A673 (cell line): ENCODE measurements at regions not wholly inside any gene's neighbourhood (a gene's known extent, or its start where the extent isn't known, plus 50 kb on each side); places are given as distances from the start of the nearest gene placed in this dataset.

Experiments used
- EZH2 ChIP-seq: fragments of 200-600 bp; sonication (generic); IDR thresholded peaks from 2 replicates; pipeline ENCODE4 v1.6.1; 2017; ENCODE audit warnings: borderline replicate concordance, low read depth, mild to moderate bottlenecking, mixed read lengths, antibody characterized with exemption, low read length; ENCODE audit not compliant: poor library complexity, severe bottlenecking
- TF ChIP-seq, protein P1 (sequence below): fragments of 300-800, 200-600 bp; sonication (generic); conservative IDR thresholded peaks from 2 replicates; pipeline ENCODE4 v1.5.1; 2017; ENCODE audit warnings: low read depth, mild to moderate bottlenecking, antibody characterized with exemption, low read length, moderate library complexity, mixed read lengths

DNA sequence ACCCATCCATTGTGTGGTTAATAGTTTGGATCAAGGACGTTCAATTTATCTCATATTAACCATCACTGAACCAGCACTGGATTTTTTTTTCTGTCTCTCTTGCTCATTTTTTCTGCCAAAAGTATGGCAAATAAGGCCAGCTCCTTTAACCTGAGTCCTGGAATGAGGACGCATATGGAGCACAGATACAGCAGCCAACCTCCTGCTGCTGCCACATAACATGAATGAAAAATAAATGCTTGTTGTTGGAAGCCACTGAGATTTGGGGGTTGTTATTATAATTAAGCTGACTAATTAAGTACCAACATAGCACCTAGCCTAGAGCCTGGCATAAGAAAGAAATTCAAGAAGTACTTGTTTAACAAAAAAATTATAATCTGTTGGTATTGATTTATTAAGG is 335.3 kb upstream of the DUSP10 start:
- TF ChIP-seq, protein P1, sequence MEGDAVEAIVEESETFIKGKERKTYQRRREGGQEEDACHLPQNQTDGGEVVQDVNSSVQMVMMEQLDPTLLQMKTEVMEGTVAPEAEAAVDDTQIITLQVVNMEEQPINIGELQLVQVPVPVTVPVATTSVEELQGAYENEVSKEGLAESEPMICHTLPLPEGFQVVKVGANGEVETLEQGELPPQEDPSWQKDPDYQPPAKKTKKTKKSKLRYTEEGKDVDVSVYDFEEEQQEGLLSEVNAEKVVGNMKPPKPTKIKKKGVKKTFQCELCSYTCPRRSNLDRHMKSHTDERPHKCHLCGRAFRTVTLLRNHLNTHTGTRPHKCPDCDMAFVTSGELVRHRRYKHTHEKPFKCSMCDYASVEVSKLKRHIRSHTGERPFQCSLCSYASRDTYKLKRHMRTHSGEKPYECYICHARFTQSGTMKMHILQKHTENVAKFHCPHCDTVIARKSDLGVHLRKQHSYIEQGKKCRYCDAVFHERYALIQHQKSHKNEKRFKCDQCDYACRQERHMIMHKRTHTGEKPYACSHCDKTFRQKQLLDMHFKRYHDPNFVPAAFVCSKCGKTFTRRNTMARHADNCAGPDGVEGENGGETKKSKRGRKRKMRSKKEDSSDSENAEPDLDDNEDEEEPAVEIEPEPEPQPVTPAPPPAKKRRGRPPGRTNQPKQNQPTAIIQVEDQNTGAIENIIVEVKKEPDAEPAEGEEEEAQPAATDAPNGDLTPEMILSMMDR, result no peak
- no peak for TF ChIP-seq EZH2
